Neuronal stem cell (in vitro differentiated cells): ENCODE measurements at regions not wholly inside any gene's neighbourhood (a gene's known extent, or its start where the extent isn't known, plus 50 kb on each side); places are given as distances from the start of the nearest gene placed in this dataset.
A peak's percentile ranks its signal among the peaks of the same experiment; 100 is the strongest.

Experiments used
- DNase-seq: peaks from one replicate; pipeline ENCODE4 v3.0.0-alpha.2; 2013; ENCODE audit warnings: low spot score
- H2AFZ ChIP-seq: one replicate; pipeline ENCODE4 v1.6.1; 2013; ENCODE audit warnings: mild to moderate bottlenecking, low read length, inconsistent platforms
- H2AK5ac ChIP-seq: 2 replicates; pipeline ENCODE4 v1.6.1; 2013; ENCODE audit warnings: low read depth, mild to moderate bottlenecking, inconsistent platforms, low read length, moderate library complexity, mixed read lengths
- H2BK120ac ChIP-seq: 2 replicates; pipeline ENCODE4 v1.6.1; 2013; ENCODE audit warnings: low read depth, mild to moderate bottlenecking, inconsistent platforms, low read length, moderate library complexity, mixed read lengths
- H2BK12ac ChIP-seq: one replicate; pipeline ENCODE4 v1.6.1; 2013; ENCODE audit warnings: low read length, inconsistent platforms
- H2BK15ac ChIP-seq: 2 replicates; pipeline ENCODE4 v1.6.1; 2013; ENCODE audit warnings: mild to moderate bottlenecking, low read length, inconsistent platforms, mixed read lengths
- H2BK5ac ChIP-seq: one replicate; pipeline ENCODE4 v1.6.1; 2013; ENCODE audit warnings: inconsistent platforms, mild to moderate bottlenecking, low read length, moderate library complexity
- H3K14ac ChIP-seq: one replicate; pipeline ENCODE4 v1.6.1; 2013; ENCODE audit warnings: low read length, inconsistent platforms
- H3K18ac ChIP-seq: 2 replicates; pipeline ENCODE4 v1.6.1; 2013; ENCODE audit warnings: low read length, inconsistent platforms
- H3K23ac ChIP-seq: 2 replicates; pipeline ENCODE4 v1.6.1; 2013; ENCODE audit warnings: low read depth, mild to moderate bottlenecking, mixed read lengths, low read length, inconsistent platforms; ENCODE audit not compliant: poor library complexity
- H3K27ac ChIP-seq: replicated peaks from 3 replicates; pipeline ENCODE4 v1.5.1; 2013; ENCODE audit warnings: low read length, inconsistent platforms
- H3K27me3 ChIP-seq, 3 experiments: 2 replicates each; pipeline ENCODE4 v1.6.1; 2013; ENCODE audit warnings: low read length in 3 of 3, mild to moderate bottlenecking in 2 of 3, inconsistent platforms in 1 of 3, low read depth in 1 of 3, mixed read lengths in 1 of 3, moderate library complexity in 1 of 3; ENCODE audit not compliant: control insufficient read depth in 3 of 3, insufficient read depth in 3 of 3
- H3K36me3 ChIP-seq, 2 donors: replicated peaks in 1 of 2; 2 replicates each; pipeline ENCODE4 v1.6.1; 2013; ENCODE audit warnings: low read length in 2 of 2; ENCODE audit not compliant: control insufficient read depth in 2 of 2, insufficient read depth in 2 of 2
- H3K4ac ChIP-seq: 2 replicates; pipeline ENCODE4 v1.6.1; 2013; ENCODE audit warnings: inconsistent platforms, mild to moderate bottlenecking, low read length, moderate library complexity
- H3K4me1 ChIP-seq, 2 donors: 1 replicate in 1 of 2; 2 replicates in 1 of 2; pipeline ENCODE4 v1.6.1; 2013; ENCODE audit warnings: low read length in 2 of 2, low read depth in 1 of 2; ENCODE audit not compliant: control insufficient read depth in 2 of 2, insufficient read depth in 1 of 2
- H3K4me2 ChIP-seq: one replicate; pipeline ENCODE4 v1.6.1; 2013; ENCODE audit warnings: mild to moderate bottlenecking, low read length, inconsistent platforms; ENCODE audit not compliant: insufficient read depth, poor library complexity, severe bottlenecking
- H3K4me3 ChIP-seq, 2 donors: 2 replicates each; pipeline ENCODE4 v1.5.1; 2013; ENCODE audit warnings: low read length in 2 of 2, mild to moderate bottlenecking in 2 of 2, inconsistent platforms in 1 of 2, moderate library complexity in 1 of 2
- H3K79me1 ChIP-seq: one replicate; pipeline ENCODE4 v1.6.1; 2013; ENCODE audit warnings: low read depth, mild to moderate bottlenecking, inconsistent platforms, low read length, moderate library complexity
- H3K9ac ChIP-seq: one replicate; pipeline ENCODE4 v1.6.1; 2013; ENCODE audit warnings: mild to moderate bottlenecking, low read depth, low read length, inconsistent platforms; ENCODE audit not compliant: poor library complexity
- H3K9me3 ChIP-seq, 2 donors: replicated peaks in 1 of 2; 2 replicates each; pipeline versions ENCODE3 to v1.6.1; 2013; ENCODE audit warnings: low read length in 2 of 2, mild to moderate bottlenecking in 2 of 2, inconsistent platforms in 1 of 2, low read depth in 1 of 2, mixed read lengths in 1 of 2, moderate library complexity in 1 of 2; ENCODE audit not compliant: control insufficient read depth in 2 of 2, insufficient read depth in 1 of 2
- H4K8ac ChIP-seq: one replicate; pipeline ENCODE4 v1.6.1; 2013; ENCODE audit warnings: low read depth, mild to moderate bottlenecking, inconsistent platforms, low read length, moderate library complexity
- H4K91ac ChIP-seq: one replicate; pipeline ENCODE4 v1.6.1; 2013; ENCODE audit warnings: low read length, low read depth, mild to moderate bottlenecking, inconsistent platforms; ENCODE audit not compliant: poor library complexity
- WGBS, 2 donors: extraction: QIAGEN DNeasy Blood & Tissue Kit; methylation state at CpG; one replicate each; pipeline ENCODE4 v1.1.7; 2013; ENCODE audit warnings: missing lambda C conversion rate in 2 of 2, mixed read lengths in 1 of 2; ENCODE audit not compliant: insufficient read length in 2 of 2, insufficient replicate concordance in 1 of 2; ENCODE audit errors: extremely low coverage in 2 of 2; 5-methylcytosine and 5-hydroxymethylcytosine counted together

DNA sequence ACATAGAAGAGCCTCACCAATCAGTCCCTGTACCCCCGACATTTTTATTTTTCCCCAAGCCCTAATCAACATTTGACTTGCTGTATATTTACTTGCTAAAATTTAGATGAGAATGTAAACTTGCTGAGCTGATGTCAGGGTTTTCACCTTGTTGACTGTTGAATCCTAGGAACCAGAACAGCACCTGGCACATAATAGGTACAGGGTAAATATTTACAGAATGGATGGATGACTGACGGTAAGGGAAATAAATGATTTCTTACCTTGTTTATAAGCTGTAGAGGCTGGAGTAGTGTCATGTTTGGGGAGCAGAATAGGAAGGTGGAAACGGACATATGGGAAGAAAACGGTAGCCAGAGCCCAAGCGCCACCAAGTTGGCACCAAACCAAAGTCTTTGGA lies 107.0 kb upstream of the NUDT12 start:
- Histone ChIP-seq H3K27ac (no peak overlapping the region), H3K14ac (no peak overlapping the region), H4K91ac (no peak overlapping the region), H3K4me1 (peaks cover 2 to 6% of the 10 kb centered on the region in 2 donors), H2BK120ac (no peak overlapping the region), H4K8ac (no peak overlapping the region), H3K4me2 (no peak overlapping the region), H3K27me3 (peaks cover 0 to 3% (median 0%) of the 10 kb centered on the region in 3 experiments), H3K18ac (no peak overlapping the region), H3K4ac (no peak overlapping the region), H2BK5ac (no peak overlapping the region), H3K36me3 (no peaks in the 10 kb centered on the region), H3K9me3 (peaks cover 0 to 1% of the 10 kb centered on the region in 2 donors), H2BK15ac (no peak overlapping the region), H2AFZ (no peak overlapping the region), H2BK12ac (no peak overlapping the region), H3K4me3 (no peak overlapping the region), H3K79me1 (no peaks in the 10 kb centered on the region), H2AK5ac (no peak overlapping the region), H3K9ac (no peak overlapping the region), H3K23ac (no peak overlapping the region)
- DNase-seq = no peak
- WGBS, 2 donors = no CpG with 5 or more reads among the region's 5 CpGs

DNA sequence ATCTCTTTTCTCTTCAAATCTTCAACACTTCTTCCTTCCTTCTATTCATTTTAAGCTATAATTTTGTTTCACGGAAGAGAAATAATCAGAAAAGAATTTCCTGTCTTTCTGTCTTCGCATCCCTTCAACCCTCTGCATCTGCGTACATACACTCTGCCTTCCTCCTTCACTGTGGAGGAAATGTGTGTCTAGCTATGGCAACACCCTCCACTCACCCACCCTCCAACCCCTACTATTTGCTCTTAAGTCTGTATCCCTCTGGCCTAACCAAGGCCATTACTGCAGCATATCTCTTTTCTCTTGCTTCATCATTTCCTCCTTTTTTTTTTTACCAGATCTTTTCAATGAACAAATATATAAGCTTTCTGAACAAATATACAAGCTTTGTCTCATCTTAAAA lies 105.7 kb upstream of the NUDT12 start:
- Histone ChIP-seq H3K23ac (no peak overlapping the region), H2AFZ (no peak overlapping the region), H2BK5ac (no peak overlapping the region), H3K36me3 (no peaks in the 10 kb centered on the region), H3K27ac (no peak overlapping the region), H3K79me1 (no peaks in the 10 kb centered on the region), H2BK12ac (no peak overlapping the region), H3K9me3 (peaks cover 0 to 1% of the 10 kb centered on the region in 2 donors), H3K4me1 (peaks cover 2 to 6% of the 10 kb centered on the region in 2 donors), H2AK5ac (no peak overlapping the region), H3K4me3 (no peak overlapping the region), H4K8ac (no peak overlapping the region), H3K9ac (no peak overlapping the region), H3K4ac (no peak overlapping the region), H2BK120ac (no peak overlapping the region), H4K91ac (no peak overlapping the region), H3K4me2 (no peak overlapping the region), H3K27me3 (peaks cover 0 to 3% (median 0%) of the 10 kb centered on the region in 3 experiments), H3K14ac (no peak overlapping the region), H2BK15ac (no peak overlapping the region), H3K18ac (no peak overlapping the region)
- no peak for DNase-seq
- WGBS, 2 donors = no CpG with 5 or more reads among the region's 3 CpGs

DNA sequence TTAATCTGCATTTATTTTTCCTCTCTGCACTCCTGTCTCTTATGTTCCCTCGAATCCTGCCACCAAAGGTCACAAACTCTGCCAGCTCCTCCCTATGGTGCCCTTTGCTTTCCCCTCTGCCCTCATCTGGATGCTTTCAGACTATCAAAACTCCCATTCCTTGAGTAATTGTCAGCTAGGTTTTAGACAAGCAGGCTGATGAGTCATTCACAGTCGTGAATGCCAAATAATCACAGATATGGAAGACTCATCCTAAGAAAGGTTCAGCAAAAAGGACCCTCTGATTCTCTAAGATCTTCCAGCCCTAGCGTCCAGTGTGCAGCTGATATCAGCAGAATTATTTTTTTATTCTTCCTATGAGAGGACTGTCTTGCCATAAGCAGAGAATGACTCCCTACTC lies 104.5 kb upstream of the NUDT12 start:
- Histone ChIP-seq H3K9me3 (peaks cover 0 to 3% of the 10 kb centered on the region in 2 donors), H2AK5ac (no peak overlapping the region), H3K4me1 (peaks cover 2 to 6% of the 10 kb centered on the region in 2 donors), H2BK15ac (no peak overlapping the region), H3K4me3 (no peak overlapping the region), H3K79me1 (no peaks in the 10 kb centered on the region), H3K18ac (no peak overlapping the region), H3K27ac (no peak overlapping the region), H3K36me3 (no peaks in the 10 kb centered on the region), H4K8ac (no peak overlapping the region), H3K14ac (no peak overlapping the region), H2BK12ac (no peak overlapping the region), H2BK5ac (no peak overlapping the region), H4K91ac (no peak overlapping the region), H3K9ac (no peak overlapping the region), H2BK120ac (no peak overlapping the region), H3K27me3 (peaks cover 0 to 3% (median 0%) of the 10 kb centered on the region in 3 experiments), H3K4me2 (no peak overlapping the region), H3K23ac (no peak overlapping the region), H3K4ac (no peak overlapping the region), H2AFZ (peak overlapping the region; percentile 21)
- DNase-seq = no peak
- no CpG with 5 or more reads among the region's 3 CpGs for WGBS, 2 donors

DNA sequence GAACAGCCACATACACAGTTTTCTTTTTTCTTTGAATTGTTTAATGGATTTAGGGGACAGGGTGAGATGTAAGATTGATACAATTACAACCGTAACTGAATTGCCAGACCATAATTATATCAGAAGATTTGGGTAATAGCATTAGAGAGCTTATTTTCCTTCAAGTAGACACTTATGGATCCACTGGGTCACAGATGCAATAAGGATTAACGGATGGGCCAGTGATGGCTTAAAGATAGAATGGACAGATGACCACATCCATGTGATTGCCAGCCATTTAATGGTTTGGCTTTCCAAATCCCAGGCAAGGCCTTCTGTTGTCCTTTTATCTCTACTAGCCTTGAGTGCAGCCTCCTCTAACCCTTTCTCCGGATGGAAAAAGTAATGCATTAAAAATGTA lies 94.7 kb upstream of the NUDT12 start:
- Histone ChIP-seq H3K9me3 (peaks cover 0 to under 1% of the 10 kb centered on the region in 2 donors), H3K9ac (no peak overlapping the region), H2BK120ac (no peak overlapping the region), H3K27me3 (no peaks in the 10 kb centered on the region), H2AFZ (no peak overlapping the region), H2AK5ac (no peak overlapping the region), H3K4me2 (no peak overlapping the region), H3K23ac (no peak overlapping the region), H3K4me3 (no peak overlapping the region), H3K36me3 (no peaks in the 10 kb centered on the region), H3K79me1 (no peaks in the 10 kb centered on the region), H3K27ac (no peak overlapping the region), H3K4ac (no peak overlapping the region), H2BK5ac (no peak overlapping the region), H2BK12ac (no peak overlapping the region), H2BK15ac (no peak overlapping the region), H3K4me1 (no peaks in the 10 kb centered on the region), H3K14ac (no peak overlapping the region), H4K8ac (no peak overlapping the region), H4K91ac (no peak overlapping the region), H3K18ac (no peak overlapping the region)
- no peak for DNase-seq
- no CpG with 5 or more reads among the region's 3 CpGs for WGBS, 2 donors
